EH (cell line): ENCODE measurements at regions not wholly inside any gene's neighbourhood (a gene's known extent, or its start where the extent isn't known, plus 50 kb on each side); places are given as distances from the start of the nearest gene placed in this dataset.

Experiments used
- DNase-seq: peaks from one replicate; pipeline ENCODE4 v3.0.0-alpha.2; 2015; ENCODE audit warnings: low read depth

DNA sequence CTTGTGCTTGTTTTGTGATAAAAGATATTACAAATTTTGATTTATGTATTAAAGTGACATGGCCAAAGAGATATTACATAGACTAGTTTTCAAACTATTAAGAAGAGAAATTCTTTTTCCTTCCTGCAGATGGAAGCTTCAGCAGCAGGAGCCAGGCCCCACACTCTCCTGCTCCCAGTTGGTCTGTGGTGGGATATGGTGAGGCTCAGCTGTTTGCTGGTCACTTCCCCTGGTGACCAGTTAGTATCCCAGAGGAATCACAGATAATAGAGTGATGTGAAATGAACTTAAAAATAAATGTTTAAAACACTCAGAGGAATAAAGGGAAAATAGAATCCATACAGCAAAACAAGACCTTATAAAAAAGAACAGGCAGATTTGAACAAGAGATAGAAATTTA, 154.7 kb downstream of the KTN1 start:
- DNase-seq = no peak

DNA sequence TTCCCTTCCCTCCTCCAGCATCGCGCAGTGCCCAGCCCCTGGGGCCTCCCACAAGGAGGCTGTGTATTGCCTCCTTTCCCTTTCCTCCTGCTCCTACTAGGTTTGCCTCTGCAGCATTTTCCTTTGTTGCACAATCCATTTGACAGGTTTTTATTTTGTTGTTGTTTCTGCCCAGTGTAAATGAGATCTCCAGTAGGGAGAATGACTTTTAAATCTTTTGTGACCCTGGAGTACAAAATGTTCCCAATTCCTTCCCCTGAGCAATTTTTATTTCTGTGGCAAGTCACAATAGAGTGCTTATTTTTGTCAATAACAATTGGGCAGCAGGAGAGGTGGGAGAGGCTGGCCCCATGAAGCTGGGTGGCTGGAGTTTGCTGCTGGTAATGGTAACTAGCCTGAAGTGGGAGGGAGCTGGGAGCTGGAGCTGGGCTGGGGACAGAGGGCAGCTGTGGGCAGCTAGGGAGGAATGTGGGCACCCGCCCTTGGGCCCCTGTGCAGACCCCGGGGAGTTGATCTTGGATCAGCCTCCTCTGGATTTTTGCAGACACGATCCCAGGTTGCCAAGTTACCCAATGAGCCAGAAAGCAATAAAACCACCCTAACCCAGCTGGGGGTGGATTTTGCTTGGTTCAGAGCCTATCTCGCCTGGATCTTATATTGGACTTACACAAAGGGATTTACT, 160.1 kb downstream of the KTN1 start:
- no peak for DNase-seq

DNA sequence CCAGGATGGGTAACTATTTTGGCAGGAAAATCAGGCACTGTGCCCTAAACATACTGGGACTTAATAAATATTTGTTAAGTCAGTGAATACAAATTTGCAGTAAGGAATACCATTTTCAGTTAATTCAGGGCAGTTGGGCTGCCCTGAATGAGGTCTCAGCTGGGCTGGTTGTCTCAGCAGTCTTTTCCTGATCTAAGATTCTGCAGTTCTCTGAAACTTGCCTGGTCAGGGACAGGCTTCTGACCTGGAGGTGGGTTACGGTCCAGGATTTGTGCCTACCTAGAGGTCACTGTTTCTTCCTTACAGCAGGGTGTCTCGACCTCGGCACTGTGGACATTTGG, 160.6 kb downstream of the KTN1 start:
- no peak for DNase-seq

DNA sequence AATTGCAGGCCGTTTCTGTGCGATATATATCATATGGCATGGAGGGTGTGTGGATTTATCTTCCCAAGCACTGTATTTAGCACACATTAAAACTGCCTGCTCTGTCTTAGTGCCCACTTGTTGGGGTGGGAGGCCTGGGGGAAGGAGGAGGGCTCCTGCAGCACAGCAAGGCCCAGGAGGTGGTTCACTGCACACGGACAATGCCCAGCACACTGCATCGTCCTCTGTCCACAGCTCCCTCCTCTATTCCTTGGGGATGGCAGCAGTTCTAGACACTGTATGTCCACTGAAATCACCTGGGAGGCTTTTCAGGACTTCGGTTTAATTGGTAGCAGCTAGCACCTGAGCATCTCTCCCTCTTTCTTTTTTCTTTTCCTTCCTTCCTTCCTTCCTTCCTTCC, 161.2 kb downstream of the KTN1 start:
- no peak for DNase-seq

DNA sequence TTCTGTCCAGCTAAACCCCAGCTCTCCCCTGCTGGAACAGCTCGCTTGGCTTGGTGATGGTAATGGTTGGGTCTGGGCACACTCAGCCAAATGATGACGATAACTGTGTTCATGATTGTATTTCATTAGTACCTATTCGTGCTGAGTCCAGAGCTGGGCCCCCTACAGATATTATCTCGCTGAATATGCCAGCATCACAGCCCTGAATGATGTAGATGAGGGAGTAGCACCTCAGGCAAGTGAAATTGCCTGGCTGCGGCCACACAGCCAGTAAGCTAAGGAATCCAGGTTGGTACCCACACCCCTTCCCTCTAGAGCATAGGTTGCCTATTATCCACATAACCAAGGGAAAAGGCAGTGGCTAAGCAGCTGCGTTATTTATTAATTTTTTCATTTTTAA, 163.5 kb downstream of the KTN1 start:
- DNase-seq = no peak

DNA sequence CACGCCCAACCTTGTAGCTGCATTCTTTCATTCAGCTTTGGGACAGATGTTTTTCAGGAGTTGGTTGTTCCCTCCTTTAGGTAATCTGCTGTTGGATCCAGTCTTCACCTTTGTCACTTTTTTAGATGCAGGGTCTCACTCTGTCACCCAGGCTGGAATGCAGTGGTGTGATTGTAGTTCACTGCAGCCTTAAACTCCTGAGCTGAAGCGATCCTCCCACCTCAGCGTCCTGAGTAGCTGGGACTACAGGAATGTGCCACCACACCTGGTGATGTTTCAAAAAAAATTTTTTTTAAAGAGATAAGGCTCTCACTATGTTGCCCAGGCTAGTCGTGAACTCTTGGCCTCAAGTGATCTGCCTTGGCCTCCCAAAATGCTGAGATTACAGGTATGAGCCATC, 164.3 kb downstream of the KTN1 start:
- DNase-seq = no peak

DNA sequence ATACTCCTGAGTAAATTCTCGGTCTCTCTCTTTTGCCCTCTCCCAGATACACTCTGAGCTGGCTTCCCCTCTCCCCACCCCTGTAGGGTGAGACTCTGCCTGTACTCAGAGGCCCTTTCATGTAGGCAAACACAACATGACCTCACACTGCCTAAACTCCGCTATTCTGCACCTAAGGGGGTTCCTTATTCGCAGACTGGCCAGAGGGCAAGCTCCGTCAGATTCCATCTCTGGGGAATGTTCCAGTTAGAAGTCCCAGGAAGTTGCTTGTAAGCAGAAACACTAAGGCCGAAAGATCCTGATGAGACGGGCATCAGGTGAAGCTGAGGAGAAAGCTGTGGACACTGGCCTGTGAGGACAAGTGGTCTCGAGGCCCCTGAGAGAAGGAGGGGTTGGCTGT, 165.9 kb downstream of the KTN1 start:
- no peak for DNase-seq

DNA sequence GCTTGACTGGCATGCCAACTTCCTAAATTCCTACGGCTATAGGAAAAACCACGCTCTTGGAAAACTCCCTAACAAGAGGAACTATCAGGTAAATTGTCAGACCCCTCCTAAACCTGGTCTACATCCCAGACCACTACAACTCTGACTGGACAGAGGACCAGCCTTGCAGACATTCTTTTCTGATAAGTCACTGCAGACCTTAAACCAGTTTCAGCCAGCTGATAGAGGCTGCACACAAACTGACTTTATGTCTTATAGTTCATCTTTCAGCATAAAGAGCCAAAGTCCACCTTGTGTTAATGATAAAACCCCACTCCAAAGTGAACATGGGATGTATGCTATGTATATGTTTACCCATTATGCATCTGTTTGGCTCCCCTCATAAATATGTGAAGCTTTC, 166.6 kb downstream of the KTN1 start:
- no peak for DNase-seq

DNA sequence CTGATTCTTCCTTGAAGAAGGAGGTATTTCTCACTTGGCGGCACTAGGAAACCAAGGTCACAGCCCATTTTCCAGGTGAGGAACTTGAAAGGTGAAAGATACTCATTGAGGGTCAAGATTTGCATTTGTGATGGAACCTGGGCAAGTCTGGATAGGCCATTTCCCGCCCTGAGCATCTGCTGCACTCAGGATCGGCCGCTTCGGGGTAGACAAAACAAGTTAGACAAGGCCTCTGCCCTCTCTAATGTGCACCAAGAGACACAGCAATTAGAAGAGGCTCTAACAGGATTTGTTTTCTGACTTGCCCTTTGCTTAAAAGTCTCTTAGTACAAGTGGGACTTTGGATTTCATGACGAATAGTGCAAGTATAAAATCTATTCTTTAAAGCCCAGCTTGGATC, 167.2 kb downstream of the KTN1 start:
- DNase-seq = no peak

DNA sequence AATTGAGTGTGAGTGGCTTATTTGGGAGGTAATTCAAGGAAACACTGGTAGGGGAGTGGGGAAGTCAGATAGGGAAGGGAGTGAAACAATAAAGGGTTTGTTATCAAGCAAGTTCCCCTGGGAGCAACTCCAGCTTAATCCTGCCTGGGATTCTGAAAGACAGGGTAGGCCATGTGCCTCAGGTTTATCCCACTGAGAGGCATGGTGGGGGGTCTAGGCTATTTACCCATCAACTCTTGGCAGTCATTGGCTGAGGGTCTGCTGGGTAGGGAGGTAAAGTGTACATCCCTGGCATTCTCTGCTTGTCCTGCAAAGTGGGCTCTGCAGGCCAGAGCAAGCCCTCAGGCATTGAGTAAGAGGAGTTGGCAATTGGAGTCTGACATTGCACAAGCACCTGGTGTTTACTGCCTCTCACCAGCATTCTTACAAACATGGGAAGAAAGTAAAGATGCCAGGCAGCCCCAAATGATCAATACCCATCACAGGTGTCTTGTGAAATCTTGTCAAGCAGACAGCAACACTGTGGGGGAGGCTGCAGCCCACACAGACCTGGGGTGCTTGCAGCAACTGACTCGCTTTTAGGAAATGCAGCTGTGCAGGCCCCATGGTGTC, 169.3 kb downstream of the KTN1 start:
- DNase-seq = peak; percentile 8

DNA sequence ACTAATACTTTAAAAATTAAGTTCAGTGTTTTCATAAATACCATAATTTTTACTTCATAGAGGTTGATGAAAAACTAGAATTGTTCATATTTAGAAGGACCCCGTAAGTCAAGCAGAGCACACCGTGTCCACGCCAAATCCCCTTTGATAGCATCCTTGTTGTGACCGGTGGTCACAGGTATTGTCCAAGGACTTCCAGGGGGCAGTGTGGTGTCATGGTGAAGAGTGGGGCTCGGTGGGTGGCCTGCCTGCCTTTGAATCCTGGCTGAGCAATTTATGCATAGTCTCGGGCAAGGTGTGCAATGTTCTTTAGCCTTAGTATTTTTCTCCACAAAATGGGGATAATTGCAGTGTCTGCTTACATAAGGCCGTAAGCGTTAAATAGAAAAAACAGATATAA, 169.9 kb downstream of the KTN1 start:
- no peak for DNase-seq

DNA sequence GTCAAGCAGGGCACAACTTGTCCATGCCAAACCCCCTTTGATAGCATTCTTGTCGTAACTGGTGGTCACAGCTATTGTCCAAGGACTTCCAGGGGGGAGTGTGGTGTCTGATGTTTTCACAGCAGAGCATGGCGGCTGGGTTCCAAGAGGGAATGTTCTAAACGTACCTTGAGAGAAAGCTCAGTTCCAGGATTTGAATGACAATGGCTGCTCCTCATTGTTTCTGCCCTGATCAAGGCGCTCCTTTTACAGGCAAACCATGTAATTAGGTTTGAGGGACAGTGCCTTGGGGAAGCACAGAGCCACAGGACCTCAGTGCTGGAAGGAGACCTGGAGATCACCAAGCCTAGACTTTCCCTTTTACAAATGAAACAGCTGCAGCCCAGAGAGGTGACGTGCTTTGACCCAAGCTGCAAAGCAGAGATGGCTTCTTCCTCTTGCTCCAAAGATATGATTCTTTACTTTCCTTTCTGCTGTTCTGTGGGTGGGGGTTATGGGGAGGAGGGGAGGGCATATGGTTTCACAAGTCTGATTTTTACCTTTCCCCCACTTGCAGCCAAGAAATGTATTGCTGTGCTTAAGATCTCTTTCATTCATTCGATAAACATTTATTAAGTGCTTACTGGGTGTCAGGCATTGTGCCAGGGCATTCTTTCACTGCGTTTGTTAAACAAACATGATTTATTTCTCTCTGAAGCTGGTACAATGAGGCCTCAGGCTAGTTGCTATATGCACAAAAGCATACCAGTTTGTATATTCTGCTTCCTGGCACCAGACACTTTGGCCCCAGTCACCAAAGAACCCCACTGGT, 172.8 kb downstream of the KTN1 start:
- peak; percentile 81 for DNase-seq

DNA sequence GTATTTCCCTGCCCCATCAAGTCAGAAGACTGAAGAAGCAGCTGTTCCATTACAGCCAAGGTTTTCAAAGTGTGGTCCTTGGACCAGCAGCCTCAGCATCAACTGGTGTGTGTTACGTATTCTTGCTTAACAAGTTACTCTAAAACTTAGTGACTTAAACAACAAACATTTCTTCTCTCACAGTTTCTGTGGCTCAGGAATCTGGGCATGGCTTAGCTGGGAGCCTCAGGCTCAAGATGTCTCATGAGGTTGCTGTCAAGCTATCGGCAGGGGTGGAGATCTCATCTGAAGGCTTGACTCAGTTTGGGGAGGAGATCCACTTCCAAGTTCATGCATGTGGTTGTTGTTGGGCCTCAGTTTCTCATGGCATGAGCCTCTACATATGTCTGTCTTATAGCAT, 174.5 kb downstream of the KTN1 start:
- DNase-seq = peak; percentile 28

DNA sequence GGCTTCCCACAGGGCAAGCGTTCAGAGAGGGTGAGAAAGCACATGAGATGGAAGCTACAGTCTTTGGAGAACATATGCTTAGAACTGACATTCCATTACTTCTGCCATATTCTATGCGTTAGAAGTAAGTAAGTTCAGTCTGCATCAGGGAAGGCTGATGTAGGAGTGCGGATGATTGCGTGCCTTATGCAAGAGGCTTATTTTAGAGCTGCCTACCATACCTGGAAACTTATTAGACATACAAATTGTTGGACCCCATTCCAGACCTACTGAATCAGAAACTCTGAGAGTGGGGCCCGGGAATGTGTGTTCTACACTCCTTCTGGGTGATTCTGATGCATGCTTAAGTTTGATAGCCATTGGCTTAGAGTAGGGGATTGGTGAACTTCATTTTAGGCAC, 174.9 kb downstream of the KTN1 start:
- DNase-seq = no peak

DNA sequence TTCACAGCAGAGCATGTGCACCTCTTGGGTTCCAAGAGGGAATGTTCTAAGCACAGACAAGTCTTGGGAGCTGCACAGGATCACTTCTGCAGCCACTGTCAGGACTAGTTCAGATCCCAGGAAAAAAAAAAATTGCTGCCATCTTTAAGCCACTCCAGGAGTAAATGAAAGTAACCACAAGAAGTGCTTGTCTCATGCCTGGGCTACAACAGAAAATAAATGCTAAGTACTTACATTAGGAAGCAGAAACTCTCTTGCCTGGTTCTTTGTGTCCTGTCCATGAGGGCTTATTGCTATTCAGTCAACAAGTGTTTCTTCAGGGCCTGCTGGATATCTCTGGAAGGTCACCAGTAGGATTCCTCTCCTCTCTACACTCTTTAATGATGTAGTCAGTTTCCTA, 176.1 kb downstream of the KTN1 start:
- no peak for DNase-seq

DNA sequence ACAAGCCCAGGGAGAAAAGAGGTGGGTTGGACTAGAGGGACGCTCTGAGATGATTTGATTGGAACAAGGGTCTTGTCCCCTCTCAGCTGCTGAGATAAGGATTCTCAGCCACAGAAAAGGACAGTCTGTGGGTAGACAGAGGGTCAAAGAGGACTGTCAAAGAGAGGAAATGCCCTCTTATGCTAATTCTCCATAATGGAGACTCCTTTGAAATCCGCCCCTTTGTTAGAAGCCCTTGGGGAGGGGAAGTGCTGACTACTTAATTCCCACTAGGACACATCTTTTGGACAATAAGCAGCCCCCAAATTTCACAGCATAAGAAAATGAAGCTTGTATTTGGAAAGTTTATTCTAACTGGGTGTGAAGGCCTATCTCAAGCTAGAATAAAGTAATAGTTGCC, 176.6 kb downstream of the KTN1 start:
- DNase-seq = no peak

DNA sequence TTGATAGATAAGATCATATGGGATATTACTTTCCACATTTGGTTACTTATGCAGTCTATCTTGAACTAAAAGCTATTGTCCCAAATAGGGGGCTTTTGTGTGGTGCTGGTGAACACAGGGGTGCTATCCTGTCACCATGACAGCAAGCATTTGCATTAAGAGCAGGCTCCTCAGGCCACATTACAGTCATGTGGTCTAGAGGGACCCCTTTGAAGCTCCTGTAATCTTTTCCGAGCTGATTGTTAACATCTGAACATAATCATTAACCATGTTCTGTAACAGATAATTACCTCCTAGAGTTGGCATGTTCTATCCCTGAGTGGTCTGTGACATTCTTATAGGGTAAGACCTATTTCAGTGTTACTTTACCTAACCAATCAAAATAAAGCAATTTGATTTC, 178.8 kb downstream of the KTN1 start:
- DNase-seq = no peak

DNA sequence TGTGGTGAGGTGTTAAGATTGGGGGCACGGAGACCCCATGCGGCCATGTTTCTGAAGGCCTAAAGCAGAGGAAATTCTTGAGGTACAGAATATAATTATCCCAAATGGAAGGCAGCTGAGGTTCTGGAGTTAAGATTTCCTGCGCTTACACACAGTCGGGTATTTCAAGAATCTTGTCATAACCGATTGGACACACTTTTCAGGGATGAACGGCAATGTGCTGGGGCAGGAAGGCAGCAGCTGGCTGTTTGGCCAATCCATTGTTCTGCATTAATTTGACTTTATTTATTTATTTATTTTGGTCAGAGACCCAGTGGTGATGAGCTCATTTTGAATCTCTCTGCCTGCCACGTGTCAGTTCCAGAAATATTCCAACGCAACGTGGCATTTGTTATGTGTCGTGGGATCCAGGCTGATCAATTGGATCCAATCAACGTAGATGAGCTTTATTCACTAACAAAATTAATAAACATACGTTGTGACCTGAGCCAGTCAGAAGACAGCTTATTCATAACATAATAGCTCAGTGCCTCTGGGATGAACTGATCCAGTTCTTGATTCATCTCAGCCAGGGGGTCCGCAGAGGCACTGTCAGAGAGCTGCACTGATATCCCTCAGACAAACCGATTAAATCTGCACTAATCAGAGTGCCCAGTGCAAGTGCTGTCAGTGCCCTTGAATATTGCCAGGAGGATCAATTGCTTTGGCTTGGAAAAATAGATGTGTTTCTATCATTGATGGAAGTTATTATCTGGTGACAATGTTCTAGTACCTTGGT, 181.0 kb downstream of the KTN1 start:
- no peak for DNase-seq

DNA sequence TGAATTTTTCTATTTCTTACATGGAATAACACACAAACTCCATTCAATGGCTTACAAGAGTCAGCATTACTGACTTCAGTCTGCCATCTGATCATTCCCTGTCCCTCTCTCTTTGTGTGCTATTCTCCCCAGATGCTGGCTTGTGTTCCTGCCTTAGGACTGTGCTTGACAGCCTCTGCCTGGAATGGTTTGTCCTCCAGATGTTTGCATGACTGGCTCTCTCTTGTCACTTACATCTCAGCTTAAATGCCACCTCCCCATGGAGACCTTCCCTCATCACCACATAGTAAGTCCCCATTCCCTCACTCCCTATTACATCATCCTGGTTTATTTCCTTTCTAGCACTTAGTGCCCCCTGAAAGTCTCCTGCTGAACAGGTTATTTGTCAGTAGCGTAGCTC, 181.6 kb downstream of the KTN1 start:
- no peak for DNase-seq

DNA sequence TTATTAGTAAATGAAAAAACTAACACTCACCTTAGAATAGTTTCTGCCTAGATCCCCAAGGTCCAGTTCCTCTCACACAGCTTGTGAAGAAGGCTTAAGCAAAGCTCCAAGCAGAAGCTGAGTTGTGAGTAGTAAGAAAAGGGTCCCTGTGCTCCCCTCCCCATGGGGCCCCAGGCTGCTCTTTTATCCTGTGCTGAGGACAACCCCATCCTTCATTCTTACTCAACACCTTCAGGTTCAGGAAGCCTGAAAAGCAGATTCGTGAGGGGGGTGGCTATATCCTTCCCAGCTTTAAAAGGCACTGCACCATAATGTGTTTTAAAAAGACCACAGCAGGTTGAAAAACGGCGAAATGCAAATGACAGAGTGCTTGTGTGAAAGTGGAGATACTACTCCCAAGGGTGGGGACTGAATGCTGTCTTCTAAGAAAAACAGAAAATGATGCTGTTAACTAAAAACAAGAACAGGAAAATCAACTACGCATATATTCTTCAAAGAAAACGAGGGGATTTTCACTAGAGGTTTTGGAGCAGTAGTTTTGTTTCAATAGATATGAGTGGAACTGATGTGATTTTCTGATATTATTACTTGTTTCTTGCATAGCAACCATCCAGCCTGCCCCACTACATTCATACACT, 182.7 kb downstream of the KTN1 start:
- no peak for DNase-seq

DNA sequence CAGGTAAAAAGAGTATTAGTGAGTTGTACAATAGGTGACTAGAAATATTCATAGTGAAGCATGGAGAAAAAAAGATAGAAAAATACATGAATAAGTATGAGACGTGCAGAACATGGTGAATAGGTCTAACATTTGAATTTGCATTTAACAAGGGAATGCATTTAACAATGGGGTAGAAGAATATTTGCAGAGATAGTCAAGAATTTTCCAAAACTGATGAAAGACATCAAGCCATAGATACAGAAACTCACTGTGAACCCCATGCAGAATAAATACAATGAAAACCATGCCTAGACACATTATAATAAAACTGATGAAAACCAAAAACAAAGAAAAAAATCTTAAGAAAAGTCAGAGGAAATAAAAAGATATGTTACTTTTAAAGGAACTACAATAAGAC, 184.8 kb downstream of the KTN1 start:
- DNase-seq = no peak

DNA sequence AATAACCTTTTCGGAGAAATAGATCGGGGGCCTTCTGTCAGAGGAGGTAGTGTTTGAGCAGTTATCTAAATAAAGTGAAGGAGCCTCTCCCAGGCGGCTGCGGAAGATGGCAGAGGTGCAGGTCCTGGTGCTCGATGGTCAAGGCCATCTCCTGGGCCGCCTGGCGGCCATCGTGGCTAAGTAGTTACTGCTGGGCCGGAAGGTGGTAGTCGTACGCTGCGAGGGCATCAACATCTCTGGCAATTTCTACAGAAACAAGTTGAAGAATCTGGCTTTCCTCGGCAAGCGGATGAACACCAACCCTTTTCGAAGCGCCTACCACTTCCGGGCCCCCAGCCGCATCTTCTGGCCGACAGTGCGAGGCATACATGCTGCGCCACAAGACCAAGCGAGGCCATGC, 186.1 kb downstream of the KTN1 start:
- DNase-seq = no peak
